ENCODE measurements at regions not wholly inside any gene's neighbourhood (a gene's known extent, or its start where the extent isn't known, plus 50 kb on each side); places are given as distances from the start of the nearest gene placed in this dataset.
"Not testable (repeated sequence)": the region's sequence is repeated elsewhere in the genome, so short reads cannot be mapped to it uniquely, and the experiment has no call there.

DNA sequence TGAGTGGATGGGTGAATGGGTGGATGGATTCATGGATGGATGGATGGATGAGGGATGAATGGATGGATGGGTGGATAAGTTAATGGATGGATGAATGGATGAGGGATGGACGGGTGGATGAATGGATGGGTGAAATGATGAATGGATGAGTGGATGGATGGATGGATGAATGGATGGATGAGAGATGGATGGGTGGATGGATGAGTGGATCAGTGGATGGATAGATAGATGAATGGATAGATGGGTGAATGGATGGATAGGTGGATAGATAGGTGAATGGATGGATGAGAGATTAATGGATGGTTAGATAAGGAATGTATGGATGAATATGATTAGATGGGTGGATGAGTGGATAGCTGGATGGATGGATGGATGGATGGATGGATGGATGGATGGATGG lies 313.5 kb downstream of the NPHP4 start:
- DNase-seq (ENCODE audit: extremely low spot score), result no peak
- POLR2A ChIA-PET, result no interaction called here
- no peak for TF ChIP-seq TARDBP (IDR thresholded peaks at IDR 0.05)
- no peak for TF ChIP-seq FOXA1 (IDR thresholded peaks at IDR 0.05)
- no peak for TF ChIP-seq ZNF384 (IDR thresholded peaks at IDR 0.05)
- TF ChIP-seq CTBP1 (IDR thresholded peaks at IDR 0.05; ENCODE audit: borderline replicate concordance), result no peak
- no peak for TF ChIP-seq FOXM1 (IDR thresholded peaks at IDR 0.05; ENCODE audit: borderline replicate concordance)
- no peak for TF ChIP-seq LEF1 (IDR thresholded peaks at IDR 0.05; ENCODE audit: borderline replicate concordance)
- TF ChIP-seq, protein P1, sequence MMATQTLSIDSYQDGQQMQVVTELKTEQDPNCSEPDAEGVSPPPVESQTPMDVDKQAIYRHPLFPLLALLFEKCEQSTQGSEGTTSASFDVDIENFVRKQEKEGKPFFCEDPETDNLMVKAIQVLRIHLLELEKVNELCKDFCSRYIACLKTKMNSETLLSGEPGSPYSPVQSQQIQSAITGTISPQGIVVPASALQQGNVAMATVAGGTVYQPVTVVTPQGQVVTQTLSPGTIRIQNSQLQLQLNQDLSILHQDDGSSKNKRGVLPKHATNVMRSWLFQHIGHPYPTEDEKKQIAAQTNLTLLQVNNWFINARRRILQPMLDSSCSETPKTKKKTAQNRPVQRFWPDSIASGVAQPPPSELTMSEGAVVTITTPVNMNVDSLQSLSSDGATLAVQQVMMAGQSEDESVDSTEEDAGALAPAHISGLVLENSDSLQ (IDR thresholded peaks at IDR 0.05), result no peak
- no peak for TF ChIP-seq SP1 (IDR thresholded peaks at IDR 0.05)
- no peak for TF ChIP-seq NFRKB (IDR thresholded peaks at IDR 0.05)
- no peak for TF ChIP-seq L3MBTL2 (conservative IDR thresholded peaks at IDR 0.05)
- no peak for TF ChIP-seq ARNT (IDR thresholded peaks at IDR 0.05)
- no peak for TF ChIP-seq SUZ12 (IDR thresholded peaks at IDR 0.05)
- no peak for TF ChIP-seq ELF4 (IDR thresholded peaks at IDR 0.05)
- no peak for TF ChIP-seq HDGF (IDR thresholded peaks at IDR 0.05; ENCODE audit: borderline replicate concordance)
- TF ChIP-seq BHLHE40 (IDR thresholded peaks at IDR 0.05; ENCODE audit: borderline replicate concordance), result no peak
- no peak for TF ChIP-seq FOXK2 (IDR thresholded peaks at IDR 0.05)
- CTCF ChIA-PET, result no interaction called here

DNA sequence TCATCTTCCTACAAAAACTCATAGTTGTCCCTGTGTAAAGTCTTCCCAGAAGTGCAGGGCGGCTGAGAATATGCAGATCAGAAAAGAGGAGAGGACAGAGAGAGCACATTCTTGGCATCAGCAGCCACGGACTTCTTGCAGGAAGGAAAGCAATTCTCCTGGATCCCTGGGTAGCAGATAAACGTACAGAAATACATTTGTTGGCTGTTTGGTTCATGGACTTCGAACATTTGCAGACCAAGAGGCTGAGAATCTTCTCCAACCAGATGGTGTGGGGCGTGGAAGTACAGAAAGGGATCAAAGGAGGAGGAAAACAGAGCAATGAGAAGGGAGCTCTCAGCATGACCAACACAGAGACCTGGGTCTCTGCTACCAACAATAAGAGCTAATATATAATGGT lies 319.9 kb downstream of the NPHP4 start:
- DNase-seq (ENCODE audit: extremely low spot score); POLR2A ChIA-PET; CTCF ChIA-PET: not testable (repeated sequence)

DNA sequence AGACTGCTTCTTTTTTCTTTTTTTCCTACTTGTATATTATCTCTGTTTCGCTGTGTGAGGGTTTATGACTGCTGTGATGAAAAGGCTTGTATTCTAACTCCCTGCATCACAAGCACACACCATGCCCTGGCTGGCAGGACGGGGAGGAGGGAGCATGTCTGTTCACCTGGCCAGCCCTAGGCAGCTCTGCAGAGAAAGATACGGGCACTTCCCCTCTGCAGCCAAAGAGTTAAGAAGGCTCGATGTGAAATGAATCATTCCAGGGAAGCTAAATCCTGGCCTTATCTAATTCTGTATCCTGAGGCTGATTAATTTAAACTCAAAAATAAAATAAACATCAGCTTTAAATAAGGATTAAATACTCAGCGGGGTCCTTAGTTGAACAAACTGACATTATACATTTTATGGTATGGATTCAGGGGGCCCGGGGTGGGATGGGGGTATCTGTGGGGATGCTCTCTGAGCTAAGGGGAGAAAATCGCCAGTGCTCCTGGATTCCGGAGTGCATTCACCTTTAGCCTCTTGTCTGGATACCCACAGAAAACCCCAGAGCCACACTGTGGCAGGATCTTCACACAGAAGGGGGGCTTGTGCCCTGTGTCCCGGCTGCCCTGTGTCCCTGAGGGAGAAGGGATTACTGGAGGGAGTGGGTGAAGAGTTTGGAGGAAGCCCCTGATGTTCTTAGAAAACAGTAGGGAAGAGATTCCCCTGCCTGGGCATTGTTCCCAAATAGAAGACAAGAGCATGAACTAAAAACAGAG lies 321.5 kb downstream of the NPHP4 start:
- POLR2A ChIA-PET, result no interaction called here
- no peak for DNase-seq (ENCODE audit: extremely low spot score)
- no peak for TF ChIP-seq ELF4 (IDR thresholded peaks at IDR 0.05)
- TF ChIP-seq ARNT (IDR thresholded peaks at IDR 0.05), result no peak
- no peak for TF ChIP-seq ZNF384 (IDR thresholded peaks at IDR 0.05)
- no peak for TF ChIP-seq TARDBP (IDR thresholded peaks at IDR 0.05)
- no peak for TF ChIP-seq FOXM1 (IDR thresholded peaks at IDR 0.05; ENCODE audit: borderline replicate concordance)
- no peak for TF ChIP-seq HDGF (IDR thresholded peaks at IDR 0.05; ENCODE audit: borderline replicate concordance)
- TF ChIP-seq FOXK2 (IDR thresholded peaks at IDR 0.05), result no peak
- no peak for TF ChIP-seq LEF1 (IDR thresholded peaks at IDR 0.05; ENCODE audit: borderline replicate concordance)
- no peak for TF ChIP-seq BHLHE40 (IDR thresholded peaks at IDR 0.05; ENCODE audit: borderline replicate concordance)
- TF ChIP-seq, protein P1 (IDR thresholded peaks at IDR 0.05), result no peak
- CTCF ChIA-PET, result interaction anchor here (0.6 kb wide), 1 partner anchor 162 kb away, joined by 4 read pairs; no protein-coding TSS in a partner anchor

DNA sequence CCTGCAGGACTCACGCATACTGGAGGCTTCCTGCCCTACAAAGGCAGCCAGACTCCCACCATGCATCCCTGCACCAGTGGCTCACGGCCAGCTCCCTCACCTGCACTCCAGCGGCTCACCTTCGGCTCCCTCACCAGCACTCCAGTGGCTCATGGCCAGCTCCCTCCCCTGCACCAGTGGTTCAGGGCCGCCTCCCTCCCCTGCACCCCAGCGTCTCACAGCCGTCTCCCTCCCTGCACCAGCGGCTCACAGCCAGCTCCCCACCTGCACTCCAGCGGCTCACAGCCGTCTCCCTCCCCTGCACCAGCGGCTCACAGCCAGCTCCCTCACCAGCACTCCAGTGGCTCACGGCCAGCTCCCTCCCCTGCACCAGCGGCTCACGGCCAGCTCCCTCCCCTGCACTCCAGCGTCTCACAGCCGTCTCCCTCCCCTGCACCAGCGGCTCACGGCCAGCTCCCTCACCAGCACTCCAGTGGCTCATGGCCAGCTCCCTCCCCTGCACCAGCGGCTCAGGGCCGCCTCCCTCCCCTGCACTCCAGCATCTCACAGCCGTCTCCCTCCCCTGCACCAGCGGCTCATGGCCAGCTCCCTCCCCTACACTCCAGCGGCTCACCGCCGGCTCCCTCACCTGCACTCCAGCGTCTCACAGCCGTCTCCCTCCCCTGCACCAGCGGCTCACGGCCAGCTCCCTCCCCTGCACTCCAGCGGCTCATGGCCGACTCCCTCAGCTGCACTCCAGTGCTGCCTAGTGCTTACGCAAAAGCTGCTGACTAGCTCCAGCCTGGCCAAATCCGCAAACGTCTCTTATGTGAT lies 324.5 kb downstream of the NPHP4 start:
- CTCF ChIA-PET, result no interaction called here
- TF ChIP-seq LEF1 (IDR thresholded peaks at IDR 0.05; ENCODE audit: borderline replicate concordance) (no peak), ARNT (IDR thresholded peaks at IDR 0.05) (no peak), FOXA1 (IDR thresholded peaks at IDR 0.05) (no peak), ZNF384 (IDR thresholded peaks at IDR 0.05) (no peak), ELF4 (IDR thresholded peaks at IDR 0.05) (no peak), SP1 (IDR thresholded peaks at IDR 0.05) (no peak), FOXM1 (IDR thresholded peaks at IDR 0.05; ENCODE audit: borderline replicate concordance) (no peak), CTBP1 (IDR thresholded peaks at IDR 0.05; ENCODE audit: borderline replicate concordance) (no peak)
- POLR2A ChIA-PET, result no interaction called here
- DNase-seq (ENCODE audit: extremely low spot score), result no peak

DNA sequence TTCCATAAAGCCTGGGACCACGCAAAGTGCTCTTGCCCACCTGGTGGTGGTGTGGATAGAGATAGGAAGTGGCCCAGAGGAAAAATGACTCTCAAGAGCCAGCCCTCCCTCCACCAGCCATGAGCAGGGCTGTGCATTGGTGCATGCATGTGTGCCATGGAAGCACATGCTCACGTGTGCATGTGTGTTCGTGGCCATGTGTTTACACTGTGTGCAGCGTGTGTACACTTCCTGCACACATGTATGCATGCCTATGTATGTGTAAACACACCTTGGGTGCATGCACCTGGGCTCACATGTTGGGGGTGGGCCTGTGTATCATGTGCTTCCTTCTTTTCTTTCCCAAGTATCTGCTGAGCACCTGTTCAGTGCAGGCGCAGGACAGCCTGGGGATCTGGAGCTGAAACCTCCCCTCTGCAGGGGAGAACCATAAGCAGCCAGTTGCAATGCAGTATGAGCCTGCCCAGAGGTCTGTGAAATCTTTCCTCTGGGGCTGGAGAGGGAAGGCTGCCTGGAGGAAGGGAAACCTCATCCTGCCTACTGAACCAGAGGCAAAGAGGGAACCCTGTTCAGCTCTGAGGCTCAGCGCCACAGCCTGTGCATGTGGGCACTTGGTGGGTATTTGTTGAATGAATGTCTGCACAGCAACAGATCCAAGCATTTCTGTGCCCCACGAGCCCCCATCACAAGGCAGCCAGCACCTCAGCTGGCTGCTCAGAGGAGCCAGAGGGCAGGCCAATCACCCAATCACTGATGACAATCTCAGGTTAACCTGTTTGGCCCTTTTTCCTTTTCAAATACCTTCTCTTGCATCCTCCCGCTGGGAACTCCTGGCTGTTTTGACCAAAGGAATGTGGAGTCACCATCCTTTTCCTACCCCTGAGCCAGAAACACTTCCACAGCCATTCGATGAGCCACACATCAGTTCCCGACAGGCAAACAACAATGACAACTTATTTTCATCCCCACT lies 327.0 kb downstream of the NPHP4 start:
- no peak for DNase-seq (ENCODE audit: extremely low spot score)
- CTCF ChIA-PET, result no interaction called here
- TF ChIP-seq TARDBP (IDR thresholded peaks at IDR 0.05) (no peak), ARNT (IDR thresholded peaks at IDR 0.05) (no peak), SUZ12 (IDR thresholded peaks at IDR 0.05) (no peak), HDGF (IDR thresholded peaks at IDR 0.05; ENCODE audit: borderline replicate concordance) (no peak), FOXM1 (IDR thresholded peaks at IDR 0.05; ENCODE audit: borderline replicate concordance) (no peak), NFRKB (IDR thresholded peaks at IDR 0.05) (no peak), FOXK2 (IDR thresholded peaks at IDR 0.05) (no peak), CTBP1 (IDR thresholded peaks at IDR 0.05; ENCODE audit: borderline replicate concordance) (no peak), LEF1 (IDR thresholded peaks at IDR 0.05; ENCODE audit: borderline replicate concordance) (no peak), ELF4 (IDR thresholded peaks at IDR 0.05) (no peak), L3MBTL2 (conservative IDR thresholded peaks at IDR 0.05) (no peak)
- POLR2A ChIA-PET, result no interaction called here

Measured in HEK293T (cell line).